ENCODE measurements at regions not wholly inside any gene's neighbourhood (a gene's known extent, or its start where the extent isn't known, plus 50 kb on each side); places are given as distances from the start of the nearest gene placed in this dataset.
"Not testable (repeated sequence)": the region's sequence is repeated elsewhere in the genome, so short reads cannot be mapped to it uniquely, and the experiment has no call there.

DNA sequence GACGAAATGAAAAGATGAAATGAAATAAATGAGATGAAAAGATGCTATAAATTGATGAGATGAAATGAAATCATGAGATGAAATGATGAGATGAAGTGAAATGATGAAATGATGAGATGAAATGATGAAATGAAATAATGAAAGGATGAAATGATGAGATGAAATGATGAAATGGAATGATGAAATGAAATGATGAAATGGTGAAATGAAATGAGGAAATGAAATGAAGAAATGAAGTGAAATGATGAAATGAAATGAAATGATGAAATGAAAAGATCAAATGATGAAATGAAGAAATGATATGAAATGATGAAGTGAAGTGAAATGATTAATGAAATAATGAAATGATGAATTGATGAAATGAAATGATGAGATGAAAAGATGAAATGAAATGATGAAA is 138.5 kb upstream of the ERV3-1 start:
- DNase-seq, result not testable (repeated sequence)

DNA sequence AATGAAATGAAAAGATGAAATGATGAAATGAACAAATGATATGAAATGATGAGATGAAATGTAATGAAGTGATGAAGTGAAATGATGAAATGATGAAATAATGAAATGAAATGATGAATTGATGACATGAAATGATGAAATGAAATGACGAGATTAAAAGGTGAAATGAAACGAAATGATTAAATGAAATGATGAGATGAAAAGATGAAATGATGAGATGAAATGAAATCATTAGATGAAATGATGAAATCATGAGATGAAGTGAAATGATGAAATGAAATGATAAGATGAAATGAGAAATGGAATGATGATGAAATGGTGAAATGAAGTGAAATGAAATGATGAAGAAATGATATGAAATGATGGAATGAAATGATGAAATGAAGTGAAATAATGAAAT is 138.1 kb upstream of the ERV3-1 start:
- DNase-seq, result not testable (repeated sequence)

DNA sequence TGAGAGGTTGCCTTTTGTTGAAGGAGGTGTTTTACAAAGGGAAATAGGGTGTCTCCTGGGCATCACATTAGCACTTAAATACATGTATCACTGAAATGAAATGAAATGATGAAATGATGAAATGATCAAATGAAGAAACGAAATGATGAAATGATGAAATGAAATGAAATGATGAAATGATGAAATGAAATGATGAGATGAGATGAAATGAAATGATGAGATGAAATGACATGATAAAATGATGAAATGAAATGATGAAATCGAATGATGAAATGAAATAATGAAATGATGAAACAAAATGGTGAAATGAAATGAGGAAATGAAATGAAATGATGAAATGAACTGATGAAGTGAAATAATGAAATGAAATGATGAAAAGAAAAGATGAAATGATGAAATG is 137.6 kb upstream of the ERV3-1 start:
- not testable (repeated sequence) for DNase-seq

DNA sequence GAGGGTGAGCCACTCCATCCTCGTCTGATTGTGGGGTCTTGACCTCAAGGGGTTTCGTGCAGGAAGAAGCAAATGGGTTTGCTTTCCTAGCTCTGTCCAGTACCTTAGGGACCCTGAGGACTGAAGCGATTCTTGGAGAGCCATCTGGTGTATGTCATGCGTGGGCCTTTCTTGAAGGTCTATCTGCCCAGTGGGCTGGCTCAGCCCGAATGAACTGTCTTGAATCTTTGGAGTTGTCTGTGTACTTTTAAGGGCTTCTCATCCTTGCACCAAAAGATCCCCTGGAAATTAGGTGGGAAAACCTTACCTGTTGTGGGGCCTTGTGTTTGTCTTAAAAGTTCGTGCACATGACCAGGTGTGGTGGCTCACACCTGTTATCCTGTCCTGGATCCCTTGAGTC is 135.4 kb upstream of the ERV3-1 start:
- DNase-seq, result not testable (repeated sequence)

DNA sequence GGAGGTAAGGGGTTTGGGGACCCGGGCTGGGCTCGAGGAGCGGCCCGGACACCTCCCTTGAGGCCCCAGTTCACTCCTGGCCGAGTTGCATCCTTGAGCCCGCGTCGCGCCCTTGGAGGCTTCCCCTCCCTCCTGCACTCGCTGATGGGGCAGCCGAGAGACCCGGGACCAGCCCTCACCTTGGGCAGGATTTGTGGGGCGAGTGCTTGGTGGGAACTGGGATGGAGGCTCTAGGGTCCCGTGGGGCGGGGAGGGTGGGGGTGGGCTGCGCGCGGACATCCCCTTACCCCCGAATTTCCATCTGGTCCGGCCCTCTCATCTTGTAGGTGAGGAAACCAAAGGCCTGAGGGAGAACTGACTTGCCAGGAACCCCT is 134.9 kb upstream of the ERV3-1 start:
- DNase-seq, result not testable (repeated sequence)

DNA sequence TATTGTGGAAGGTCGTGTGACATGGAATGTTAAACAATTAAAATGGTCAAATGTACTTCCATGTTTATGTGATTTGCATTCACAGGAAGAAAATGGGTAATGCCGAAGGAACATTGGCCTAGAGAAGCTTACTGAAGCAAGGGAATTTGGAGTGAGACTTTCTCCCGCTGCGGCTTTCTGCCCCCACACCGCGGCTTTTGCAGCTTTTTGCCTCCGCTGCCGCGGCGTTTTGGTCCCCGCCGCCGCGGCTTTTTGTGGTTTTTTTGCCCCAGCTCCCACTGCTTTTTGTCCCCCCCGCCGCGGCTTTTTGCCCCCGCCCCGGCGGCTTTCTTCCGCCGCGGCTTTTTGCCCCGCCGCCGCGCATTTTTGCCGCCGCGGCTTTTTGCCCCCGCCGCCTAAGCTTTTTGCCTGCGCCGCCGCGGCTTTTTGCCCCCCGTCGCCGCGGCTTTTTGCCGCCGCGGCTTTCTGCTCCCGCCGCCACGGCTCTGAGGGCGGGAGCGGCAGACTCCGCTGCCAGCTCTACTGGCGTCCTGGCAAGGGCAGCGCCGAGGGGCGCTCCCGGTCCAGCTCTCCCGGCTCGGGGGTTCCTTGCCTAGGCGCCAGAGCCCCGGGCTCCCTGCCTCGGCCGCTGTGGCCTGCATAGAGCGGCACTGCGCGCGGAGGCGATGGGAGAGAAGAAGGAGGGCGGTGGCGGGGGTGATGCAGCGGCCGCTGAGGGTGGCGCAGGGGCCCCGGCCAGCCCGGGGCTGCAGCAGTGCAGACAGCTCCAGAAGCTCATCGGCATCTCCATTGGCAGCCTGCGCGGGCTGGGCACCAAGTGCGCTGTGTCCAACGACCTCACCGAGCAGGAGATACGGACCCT is 134.3 kb upstream of the ERV3-1 start:
- not testable (repeated sequence) for DNase-seq

DNA sequence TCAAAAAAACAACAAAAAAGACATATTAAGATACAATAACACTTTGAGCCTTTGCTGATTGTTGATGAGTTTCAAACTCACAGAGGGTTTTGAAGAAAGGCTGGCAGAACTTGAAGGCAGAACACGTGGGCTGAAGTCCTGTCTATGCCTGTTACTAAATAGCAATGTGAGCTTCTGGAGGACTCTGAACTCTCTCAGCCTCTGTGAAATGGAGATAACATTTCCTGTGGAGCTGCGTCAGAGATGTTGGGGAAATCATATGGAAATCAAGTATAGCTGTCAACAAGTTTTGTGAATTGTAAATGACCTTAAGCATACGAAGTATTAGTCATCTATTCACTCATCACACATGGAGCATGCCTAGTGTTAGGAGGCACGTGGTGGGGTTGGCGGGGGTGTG is 130.4 kb upstream of the ERV3-1 start:
- not testable (repeated sequence) for DNase-seq

DNA sequence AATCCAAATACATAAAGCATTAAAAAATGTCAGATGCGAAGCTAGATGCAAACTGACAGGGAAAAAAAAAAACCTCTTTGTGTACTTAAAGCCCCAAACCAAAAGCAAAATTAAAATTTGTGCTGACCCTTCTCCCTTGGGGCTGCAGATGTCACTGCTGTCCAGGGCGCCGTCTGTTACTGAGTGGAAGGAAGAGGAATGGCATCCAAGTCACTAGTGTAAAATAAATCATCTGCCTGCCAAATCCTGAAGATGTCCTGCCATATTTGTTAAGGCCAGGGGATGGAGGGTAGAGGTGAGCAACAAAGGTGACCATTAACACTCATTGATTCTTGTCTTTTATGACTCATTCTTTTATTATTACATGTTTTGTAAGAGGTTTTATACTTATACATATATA is 126.6 kb upstream of the ERV3-1 start:
- not testable (repeated sequence) for DNase-seq

DNA sequence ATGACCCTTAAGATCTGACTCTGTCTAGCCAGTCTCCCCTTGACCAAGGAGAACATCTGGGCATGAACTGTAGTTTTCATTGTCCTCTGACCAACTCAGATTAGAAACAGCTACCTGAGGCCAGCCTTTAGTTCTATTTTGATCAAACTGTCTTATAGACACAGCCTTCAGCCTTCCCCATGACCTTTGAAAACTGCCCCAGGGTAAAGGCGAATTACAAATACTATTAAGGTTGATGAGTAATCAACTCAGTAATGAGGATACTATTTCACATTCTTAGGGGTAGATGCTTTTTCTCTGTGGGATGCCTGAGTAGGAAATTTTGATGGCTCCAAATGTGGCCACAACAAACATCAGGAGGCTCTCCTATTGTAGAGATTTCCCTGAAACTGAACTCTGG is 125.8 kb upstream of the ERV3-1 start:
- not testable (repeated sequence) for DNase-seq

DNA sequence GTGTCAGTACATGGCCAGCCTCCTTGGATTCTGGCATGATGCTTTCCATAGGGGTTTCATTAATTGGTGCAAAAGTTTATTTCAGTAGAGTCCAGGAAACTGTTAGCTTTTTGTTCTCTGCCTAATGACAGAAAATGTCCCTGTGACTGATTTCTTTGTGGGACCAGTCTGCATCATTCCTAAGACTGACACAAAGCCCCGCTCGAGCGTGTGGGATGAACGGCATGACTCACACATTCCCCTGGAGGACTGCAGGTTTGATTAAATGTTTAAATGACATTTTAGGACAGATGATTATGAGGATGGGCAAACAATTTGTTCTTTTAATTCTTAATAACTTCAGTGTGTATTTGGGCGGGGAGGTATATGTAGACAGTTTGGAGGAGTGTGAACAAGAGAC is 120.9 kb upstream of the ERV3-1 start:
- not testable (repeated sequence) for DNase-seq

DNA sequence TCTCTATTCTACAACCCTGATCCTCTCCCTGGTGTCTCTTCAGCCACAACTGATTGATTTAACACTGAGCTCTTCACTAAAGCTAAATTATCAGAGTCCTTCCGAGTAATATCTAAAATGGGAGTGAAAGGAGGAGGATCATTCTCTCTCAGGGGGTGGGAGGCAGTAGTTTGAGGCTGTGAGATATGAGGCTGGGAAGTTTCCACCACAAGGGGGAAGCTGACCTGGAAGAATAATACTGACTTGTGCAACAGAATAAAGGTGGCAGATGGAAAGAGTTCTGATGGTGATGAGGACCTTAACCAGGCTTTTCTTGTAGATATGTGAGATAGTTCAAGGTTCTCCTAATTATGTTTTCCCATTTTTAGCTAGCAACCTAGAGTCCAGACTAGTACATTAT is 118.1 kb upstream of the ERV3-1 start:
- not testable (repeated sequence) for DNase-seq

DNA sequence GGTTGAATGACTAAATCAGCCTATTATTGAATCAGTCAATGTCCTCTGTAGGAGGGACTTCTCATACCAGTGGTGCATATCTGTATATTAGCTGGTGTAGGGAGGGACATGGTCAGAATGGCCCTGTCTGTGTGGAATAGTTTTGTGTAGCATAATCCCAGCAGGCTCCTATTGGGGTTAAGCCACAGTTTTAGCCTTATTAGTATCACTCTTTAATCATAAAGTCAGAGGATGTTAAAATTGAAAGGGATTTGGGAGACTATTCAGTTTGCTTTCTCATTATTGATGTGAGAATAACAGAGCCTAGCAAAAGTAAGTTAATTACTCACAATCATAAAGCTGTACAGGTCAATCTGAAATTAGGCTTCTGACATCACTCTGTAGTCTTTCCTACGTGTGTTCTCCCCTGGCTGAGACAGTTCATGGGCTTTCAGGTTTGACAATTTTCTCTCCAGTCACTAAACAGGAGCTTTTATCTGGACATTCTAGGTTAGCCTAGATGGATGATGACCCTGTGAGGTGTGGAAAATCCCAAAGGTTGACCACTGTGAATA is 99.2 kb upstream of the ERV3-1 start:
- DNase-seq, result peak; percentile 3

DNA sequence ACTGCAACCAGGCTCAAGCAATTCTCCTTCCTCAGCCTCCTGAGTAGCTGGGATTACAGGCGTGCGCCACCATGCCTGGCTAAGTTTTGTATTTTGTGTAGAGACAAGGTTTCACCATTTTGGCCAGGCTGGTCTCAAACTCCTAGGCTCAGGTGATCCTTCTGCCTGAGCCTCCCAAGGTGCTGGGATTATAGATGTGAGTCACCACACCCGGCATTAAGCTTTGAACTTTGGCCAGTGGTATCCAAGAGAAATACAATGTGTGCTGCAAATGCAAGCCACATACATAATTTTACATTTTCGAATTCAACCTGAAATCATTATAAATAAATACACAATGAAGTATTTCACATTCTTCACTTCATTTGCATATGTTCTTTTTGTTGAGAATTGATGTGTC is 94.0 kb upstream of the ERV3-1 start:
- DNase-seq, result not testable (repeated sequence)

DNA sequence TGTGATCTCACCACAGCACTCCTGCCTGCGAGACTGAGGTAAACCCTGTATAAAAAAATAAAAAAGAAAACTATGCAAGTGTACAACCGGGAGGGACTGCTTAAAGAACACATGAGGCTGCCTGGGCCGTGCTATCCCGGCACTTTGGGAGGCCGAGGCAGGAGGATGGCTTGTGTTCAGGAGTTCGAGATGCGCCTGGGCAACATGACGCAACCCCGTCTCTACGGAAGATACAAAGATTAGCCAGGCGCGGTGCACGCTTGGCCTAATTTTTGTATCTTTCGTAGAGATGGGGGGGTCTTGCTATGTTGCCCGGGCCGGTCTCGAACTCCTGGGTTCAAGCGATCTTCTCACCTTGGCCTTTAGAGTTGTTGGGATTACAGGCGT is 75.2 kb upstream of the ERV3-1 start:
- DNase-seq, result not testable (repeated sequence)

DNA sequence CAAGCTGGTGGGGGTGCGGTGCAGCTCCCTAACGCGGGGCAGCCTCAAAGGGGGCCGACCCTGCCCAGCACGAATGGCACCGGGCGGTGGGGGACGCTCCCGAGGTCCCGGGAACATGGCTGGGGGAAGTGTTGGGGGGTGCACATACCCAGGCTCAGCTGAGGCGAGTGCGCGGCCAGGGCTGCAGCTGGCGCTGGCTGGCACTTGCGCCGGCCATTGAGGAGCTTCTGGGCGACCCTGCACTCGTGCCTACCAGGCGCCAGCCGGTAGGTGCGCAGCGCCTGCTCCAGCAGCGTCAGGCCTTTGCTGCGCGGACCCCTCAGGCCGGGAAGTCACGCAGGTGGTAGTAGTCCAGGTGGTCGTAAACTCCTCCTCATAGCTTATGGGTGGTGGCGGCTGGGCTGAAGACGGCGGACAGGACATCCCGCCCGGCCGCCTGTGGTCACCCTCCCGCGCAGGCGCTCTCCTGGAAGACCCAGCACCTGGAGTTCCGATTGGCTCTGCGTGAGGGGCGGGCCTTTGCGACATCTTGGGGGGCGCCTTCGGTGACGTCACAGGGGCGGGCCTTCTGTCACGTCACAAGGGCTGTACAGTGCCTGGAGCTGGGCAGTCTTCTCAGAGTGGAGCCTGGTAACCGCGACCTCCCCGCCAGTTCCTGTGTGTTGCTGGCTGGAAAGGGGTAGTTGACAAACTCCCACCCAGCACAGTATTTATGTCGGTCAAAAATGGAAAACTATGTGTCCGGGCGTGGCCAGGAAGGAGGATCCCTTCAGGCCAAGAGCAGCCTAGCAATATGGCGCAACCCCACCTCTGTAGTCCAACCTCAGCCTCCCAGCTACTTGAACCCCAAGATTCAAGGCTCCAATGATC is 74.5 kb upstream of the ERV3-1 start:
- peak; percentile 92 for DNase-seq

DNA sequence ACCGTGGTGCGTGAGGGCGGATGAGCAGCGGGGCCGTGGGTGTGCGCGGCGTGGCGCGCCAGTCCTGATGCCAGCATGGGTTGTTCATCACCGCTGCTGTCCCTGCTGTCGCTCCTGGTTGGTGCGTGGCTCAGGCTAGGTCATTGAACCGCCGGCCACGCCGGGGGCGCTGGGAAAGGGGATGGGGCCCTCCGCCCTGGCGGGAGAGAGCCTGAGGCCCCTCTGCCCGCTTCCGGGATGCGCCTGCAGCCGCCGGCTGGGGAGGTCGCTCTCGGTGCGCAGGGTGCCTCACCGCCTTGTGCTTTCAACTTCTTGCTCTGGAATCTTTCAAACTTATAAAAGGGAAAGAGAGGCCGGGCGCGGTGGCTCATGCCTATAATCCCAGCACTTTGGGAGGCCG is 68.5 kb upstream of the ERV3-1 start:
- DNase-seq, result not testable (repeated sequence)

DNA sequence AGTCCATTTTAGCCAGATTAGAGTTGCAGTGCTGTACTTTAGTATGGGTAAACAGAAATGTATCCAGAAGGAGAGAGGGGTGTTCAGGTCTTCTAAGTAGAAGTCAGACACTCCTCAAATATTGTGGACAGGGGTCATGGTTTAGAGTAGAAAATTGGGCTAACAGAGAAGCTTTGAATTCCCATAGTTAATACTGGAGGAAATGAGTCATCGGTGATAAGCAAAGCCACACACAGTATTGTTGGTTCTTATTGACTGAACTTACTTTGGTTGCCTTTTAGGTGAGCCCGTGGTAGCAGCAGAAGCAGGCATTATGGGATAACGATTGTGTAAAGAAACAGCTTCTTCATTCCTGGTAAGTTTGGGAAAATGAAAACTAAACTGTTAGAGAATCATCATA is 66.7 kb upstream of the ERV3-1 start:
- DNase-seq, result not testable (repeated sequence)

DNA sequence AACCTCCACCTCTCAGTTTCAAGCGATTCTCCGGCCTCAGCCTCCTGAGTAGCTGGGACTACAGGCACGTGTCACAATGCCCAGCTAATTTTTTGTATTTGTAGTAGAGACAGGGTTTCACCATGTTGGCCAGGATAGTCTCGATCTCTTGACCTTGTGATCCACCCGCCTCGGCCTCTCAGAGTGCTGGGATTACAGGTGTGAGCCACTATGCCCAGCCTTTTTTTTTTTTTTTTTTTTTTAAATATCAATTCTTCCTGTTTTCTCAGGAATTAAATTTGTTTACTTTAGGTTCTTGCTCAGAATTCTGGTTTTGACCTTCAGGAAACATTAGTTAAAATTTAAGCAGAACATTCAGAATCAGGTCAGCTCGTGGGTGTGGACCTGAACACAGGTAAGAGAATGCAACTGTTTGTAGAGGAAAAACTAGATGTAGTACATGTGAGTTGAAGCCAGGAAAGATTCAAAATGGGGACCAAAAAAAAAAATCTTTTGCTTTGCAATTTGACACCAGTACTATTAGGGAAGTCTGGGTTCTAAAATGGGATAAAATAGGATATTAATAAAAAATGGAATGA is 65.5 kb upstream of the ERV3-1 start:
- DNase-seq, result not testable (repeated sequence)

DNA sequence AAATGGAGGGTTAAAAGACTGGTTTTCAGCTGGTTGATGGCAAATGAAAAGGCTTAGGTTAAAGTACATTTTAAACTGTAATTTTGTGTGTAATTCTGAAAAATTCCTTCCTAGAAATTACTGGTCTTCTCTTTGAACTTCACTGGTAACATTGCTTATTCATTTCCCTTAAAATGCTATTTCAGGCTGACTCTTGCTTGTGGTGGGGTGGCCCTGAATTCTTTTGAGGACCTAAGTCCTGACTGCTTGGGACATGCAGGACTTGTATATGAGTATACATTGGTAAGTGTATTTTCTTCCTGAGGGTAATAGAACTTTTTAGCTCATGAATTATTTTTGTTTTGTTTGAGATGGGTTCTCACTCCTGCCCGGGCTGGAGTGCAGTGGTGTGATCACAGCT is 63.0 kb upstream of the ERV3-1 start:
- not testable (repeated sequence) for DNase-seq

DNA sequence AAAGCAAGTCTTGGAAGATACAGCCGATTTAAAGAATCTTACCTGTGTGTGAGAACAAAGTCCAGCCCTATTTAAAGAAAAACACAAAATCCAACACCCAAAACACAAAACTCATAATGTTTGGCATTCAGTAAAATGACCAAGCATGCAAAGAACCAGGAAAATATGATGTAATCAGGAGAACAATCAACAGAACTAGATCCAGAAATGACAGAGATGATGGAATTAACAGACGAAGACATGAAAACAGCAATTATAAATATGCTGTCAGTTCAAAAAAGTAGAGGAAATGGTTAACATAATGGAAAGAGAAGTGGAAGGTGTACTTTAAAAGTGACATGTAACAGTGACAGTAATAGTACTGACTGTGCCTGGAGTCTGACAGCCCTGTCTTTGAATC is 56.1 kb upstream of the ERV3-1 start:
- DNase-seq, result not testable (repeated sequence)

DNA sequence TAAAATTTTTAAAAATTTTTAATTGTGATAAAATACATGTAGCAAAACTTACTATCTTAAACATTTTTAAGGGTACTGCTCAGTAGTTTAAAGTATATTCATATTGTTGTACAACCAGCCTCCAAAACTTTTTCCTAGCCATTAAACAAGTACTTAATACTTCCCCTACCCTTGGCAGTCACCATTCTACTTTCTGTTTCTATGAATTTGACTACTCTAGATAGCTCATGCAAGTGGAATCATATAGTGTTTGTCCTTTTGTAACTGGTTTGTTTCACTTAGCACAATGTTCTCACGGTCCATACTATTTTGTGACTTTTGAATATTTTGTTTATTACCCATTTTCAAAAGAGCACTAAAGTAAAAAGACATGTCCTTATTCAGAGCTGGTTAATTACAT is 52.8 kb upstream of the ERV3-1 start:
- not testable (repeated sequence) for DNase-seq

Data from activated CD4-positive, alpha-beta T cell treated with anti-CD3 and anti-CD28 coated beads, Interleukin-2, amount 50 U/mL, for 16 hours (primary cell).